ELR (cell line): ENCODE measurements at regions not wholly inside any gene's neighbourhood (a gene's known extent, or its start where the extent isn't known, plus 50 kb on each side); places are given as distances from the start of the nearest gene placed in this dataset.

Experiments used
- DNase-seq: peaks from one replicate; pipeline ENCODE4 v3.0.0-alpha.2; 2015; ENCODE audit warnings: low read depth

- no peak for DNase-seq
Observed at GRCh38 chr1:47703156-47703825, 265.4 kb downstream of the FOXD2 start.

GRCh38 chr1:47703981-47704596, 266.2 kb downstream of the FOXD2 start:
- peak; percentile 47 for DNase-seq

GRCh38 chr1:47705517-47706130, 267.8 kb downstream of the FOXD2 start:
- no peak for DNase-seq

GRCh38 chr1:47707503-47707902, 269.7 kb downstream of the FOXD2 start:
- DNase-seq: no peak

GRCh38 chr1:47708019-47708535, 270.2 kb downstream of the FOXD2 start:
- no peak for DNase-seq

- DNase-seq: no peak
Observed at GRCh38 chr1:47708658-47709018, 270.8 kb downstream of the FOXD2 start.

- DNase-seq: peak; percentile 50
Observed at GRCh38 chr1:47709019-47709871, 271.4 kb downstream of the FOXD2 start.

GRCh38 chr1:47709872-47710231, 272.0 kb downstream of the FOXD2 start:
- peak; percentile 32 for DNase-seq

- DNase-seq: peak; percentile 63
Observed at GRCh38 chr1:47710329-47711071, 272.7 kb downstream of the FOXD2 start.
